ENCODE measurements at regions not wholly inside any gene's neighbourhood (a gene's known extent, or its start where the extent isn't known, plus 50 kb on each side); places are given as distances from the start of the nearest gene placed in this dataset.

DNA sequence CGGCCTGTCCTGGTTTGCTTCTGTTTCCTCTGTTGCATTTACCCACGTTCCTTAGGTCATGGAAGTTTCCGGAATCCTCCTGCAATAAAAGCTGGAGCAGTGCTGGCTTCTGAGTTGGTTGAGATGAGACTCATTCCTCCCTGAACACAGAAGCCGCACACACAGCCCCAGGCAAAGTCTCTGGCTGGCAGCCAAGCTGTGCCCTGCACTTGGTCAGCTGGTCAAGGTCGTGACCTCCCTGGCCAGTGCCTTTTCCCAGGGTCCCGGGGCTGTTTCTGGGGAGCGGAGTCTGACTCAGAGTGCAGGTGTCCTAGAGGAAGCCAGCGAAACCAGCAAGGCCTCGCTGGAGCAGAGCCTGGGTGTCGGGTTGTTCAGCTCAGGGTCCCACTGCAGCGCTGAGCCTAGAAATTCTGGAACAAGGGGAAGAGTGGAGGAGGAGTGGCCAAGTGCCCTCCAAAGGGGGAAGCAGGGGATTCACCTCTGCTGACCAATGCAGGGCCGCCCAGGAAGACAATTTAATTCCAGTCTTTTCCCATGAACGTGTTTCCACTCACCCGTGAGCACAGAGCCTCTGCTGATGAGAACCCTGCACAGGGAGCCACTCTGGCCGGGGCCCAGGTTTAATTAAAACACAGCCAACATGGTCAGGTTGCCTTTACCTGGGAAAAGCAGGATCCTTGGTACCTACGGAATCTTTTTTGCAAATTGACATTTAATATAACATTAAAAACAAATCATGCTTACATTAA is 245.5 kb upstream of the PPP2R2D start:
- DNase-seq: peak in 3 of 10 donors; percentile 13 to 85 (median 65)
- intact Hi-C loops (cut with DNase I): no loop called here

DNA sequence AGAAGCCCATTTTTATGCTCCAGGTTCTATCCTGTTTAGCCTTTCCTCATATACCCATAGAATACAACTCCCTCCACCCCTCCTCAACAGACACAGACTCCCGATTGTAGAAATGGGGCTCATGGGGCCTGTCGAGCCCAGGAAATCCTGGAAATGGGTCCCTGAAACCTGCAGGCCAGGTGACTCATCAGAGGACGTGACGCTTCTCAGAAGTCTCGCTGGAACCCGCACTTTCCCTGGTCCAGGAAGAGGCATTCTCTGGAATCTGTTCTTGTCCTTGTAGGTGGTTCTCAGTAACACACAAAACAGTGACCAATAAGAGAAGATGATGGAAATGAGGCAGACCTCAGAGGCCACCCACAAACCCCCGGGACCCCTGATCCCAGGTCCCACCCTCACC is 244.8 kb upstream of the PPP2R2D start:
- intact Hi-C loops (cut with DNase I): no loop called here
- DNase-seq: peak in 2 of 10 donors; percentile 5 to 52

- DNase-seq: peak in 2 of 10 donors; percentile 22 to 59
- intact Hi-C loops (cut with DNase I): no loop called here
These were observed 244.4 kb upstream of the PPP2R2D start for GRCh38 chr10:131656431-131656841.

GRCh38 chr10:131657318-131657984 is 243.4 kb upstream of the PPP2R2D start:
- intact Hi-C loops (cut with DNase I): no loop called here

GRCh38 chr10:131657985-131658330 is 242.8 kb upstream of the PPP2R2D start:
- peak in 2 of 10 donors; percentile 0 to 38 for DNase-seq
- intact Hi-C loops (cut with DNase I): no loop called here

More at GRCh38 chr10:131657318-131657984, 243.4 kb upstream of the PPP2R2D start:
- DNase-seq: peak in 3 of 10 donors; percentile 43 to 66 (median 45)

GRCh38 chr10:131658476-131659110 is 242.2 kb upstream of the PPP2R2D start:
- peak in 3 of 10 donors; percentile 49 to 62 (median 53) for DNase-seq
- intact Hi-C loops (cut with DNase I): no loop called here

DNA sequence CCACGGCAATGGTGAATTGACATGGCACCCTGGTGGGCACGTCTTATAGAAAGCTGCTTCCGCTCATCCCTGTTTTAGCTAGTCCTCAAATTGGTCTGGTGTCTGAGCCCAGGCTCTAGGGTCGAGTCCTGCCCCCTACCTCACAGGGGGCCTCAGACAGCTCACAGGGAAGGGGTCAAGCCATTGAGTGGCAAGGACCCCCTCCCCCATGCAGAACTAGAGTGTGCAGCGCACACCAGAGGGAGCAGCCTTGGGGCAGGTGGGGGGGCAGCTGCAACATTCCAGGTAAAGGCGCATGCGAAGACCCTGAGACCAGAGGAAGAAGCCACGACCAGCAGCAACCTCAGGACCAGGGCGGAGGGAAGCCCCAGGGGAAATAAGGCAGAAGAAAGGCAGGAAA is 240.4 kb upstream of the PPP2R2D start:
- peak in 1 of 10 donors; percentile 49 for DNase-seq
- intact Hi-C loops (cut with DNase I): no loop called here

GRCh38 chr10:131662851-131663250 is 238.0 kb upstream of the PPP2R2D start:
- intact Hi-C loops (cut with DNase I): no loop called here
- peak in 2 of 10 donors; percentile 53 to 73 for DNase-seq

DNA sequence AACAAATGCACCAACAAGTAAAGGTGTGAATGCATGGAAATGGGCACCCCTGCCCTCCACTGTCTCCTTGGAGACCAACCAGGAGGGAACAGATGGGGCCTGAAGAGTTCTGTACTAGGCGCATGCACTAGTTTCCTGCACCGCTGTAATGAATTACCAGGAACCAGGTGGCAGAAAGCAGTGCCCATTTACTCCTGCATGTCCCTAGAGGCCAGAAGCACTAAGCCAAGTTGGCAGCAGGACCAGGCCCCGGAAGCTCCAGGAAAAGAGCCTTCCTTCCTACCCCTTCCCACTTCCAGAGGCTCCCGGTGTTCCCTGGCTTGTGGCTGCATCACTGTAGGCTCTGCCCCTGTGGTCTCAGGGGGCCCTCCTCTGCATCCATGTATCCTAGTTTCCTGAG is 237.5 kb upstream of the PPP2R2D start:
- intact Hi-C loops (cut with DNase I): no loop called here
- peak in 2 of 10 donors; percentile 32 to 43 for DNase-seq

- no peak for DNase-seq
These were observed 234.7 kb upstream of the PPP2R2D start for GRCh38 chr10:131666091-131666490.

GRCh38 chr10:131667047-131667446 is 233.8 kb upstream of the PPP2R2D start:
- intact Hi-C loops (cut with DNase I): no loop called here
- peak in 1 of 10 donors; percentile 43 for DNase-seq

More at GRCh38 chr10:131666091-131666490, 234.7 kb upstream of the PPP2R2D start:
- intact Hi-C loops (cut with DNase I): no loop called here

- intact Hi-C loops (cut with DNase I): no loop called here
- no peak for DNase-seq
These were observed 233.2 kb upstream of the PPP2R2D start for GRCh38 chr10:131667561-131667960.

DNA sequence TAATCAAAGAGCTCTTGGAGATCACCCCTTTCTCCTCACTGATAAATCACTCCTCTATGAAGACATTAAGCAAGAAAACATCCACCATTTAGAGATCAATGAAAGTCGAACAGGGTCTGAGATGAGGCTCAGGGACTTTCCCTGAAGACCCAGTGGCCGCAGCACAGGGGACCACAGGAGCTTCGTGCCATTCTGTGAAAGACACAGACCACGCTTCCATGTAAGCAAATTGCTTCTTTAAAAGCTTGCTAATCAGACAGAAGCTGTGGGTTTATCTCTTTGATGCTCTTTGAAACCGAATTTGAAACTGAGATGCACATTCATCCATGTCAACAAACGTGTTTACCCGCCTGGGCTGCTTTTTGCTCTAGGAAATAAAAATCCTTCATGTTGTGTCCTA is 231.9 kb upstream of the PPP2R2D start:
- DNase-seq: no peak
- intact Hi-C loops (cut with DNase I): no loop called here

DNA sequence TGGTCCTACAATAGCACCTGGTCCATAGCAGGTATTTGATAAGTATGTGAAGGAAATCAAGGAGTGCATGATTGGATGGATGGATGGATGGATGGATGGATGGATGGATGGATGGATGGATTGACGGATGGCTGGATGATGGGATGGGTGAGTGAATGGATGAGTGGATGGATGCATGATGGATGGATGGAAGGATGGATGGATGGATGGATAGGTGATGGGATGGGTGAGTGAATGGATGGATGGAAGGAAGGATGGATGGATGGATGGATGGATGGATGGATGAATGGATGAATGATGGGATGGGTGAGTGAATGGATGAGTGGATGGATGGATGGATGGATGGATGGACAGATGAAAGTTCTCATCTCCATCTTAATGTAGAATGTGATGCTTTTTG is 231.0 kb upstream of the PPP2R2D start:
- intact Hi-C loops (cut with DNase I): no loop called here
- no peak for DNase-seq

DNA sequence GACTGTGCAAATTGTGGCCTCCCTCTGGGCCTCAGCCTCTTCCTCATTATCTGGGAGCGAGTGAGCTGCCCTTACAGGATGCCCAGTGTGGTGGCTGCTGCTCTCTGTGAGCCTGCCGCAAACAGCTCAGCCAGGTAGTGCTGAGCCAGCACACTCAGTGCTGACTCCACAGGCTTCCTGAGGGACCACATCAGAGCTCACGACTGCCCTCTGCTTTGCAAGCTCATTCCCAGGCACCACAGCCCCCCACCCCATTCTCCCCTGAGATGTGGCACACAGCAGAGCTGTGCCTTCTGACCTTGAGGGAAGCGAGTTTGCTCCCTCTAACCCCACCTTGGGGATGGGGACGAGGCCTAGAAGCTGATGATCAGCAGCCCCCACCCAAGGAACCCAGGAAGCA is 230.5 kb upstream of the PPP2R2D start:
- intact Hi-C loops (cut with DNase I): no loop called here
- DNase-seq: peak in 3 of 10 donors; percentile 1 to 35 (median 35)

DNA sequence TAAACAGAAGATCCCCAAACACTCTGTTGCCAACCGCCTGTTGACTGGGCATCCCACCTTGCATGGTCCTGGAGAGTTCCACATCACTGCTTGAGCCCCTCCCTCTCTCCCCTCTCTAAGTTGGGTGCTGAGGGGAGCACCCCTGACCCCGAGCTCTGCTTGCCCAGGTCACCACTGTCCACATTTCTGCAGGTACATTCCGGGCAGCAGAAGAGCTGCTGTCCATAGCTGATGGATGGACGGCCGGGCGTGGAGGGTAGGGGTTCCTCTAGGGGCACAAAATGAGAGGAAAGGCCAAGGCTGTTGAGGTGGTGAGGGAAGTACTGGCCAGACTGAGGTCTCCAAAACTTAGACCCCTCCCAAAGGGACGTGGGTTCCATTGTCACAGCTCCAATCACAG is 227.4 kb upstream of the PPP2R2D start:
- intact Hi-C loops (cut with DNase I): no loop called here
- peak in 2 of 10 donors; percentile 3 to 23 for DNase-seq

DNA sequence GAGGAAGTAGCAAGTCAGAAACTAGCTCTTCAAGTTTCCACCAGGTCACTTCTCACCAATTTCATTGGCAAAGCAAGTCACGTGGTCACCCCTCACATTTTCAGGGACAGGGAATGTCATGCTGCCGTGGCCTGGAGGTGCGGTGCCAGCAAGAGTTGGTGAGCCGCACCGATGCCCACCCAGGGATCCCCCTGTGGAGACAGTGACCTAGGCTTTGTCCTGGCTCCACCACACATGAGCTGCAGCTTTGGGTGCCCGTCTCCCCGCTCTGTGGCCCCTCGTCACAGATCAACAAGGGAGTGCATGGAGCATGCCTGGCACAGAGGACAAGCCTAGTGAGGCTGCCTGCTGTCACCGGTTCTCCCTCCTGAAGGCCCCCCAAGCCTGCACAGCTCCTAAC is 226.7 kb upstream of the PPP2R2D start:
- peak in 2 of 10 donors; percentile 5 to 35 for DNase-seq
- intact Hi-C loops (cut with DNase I): no loop called here

DNA sequence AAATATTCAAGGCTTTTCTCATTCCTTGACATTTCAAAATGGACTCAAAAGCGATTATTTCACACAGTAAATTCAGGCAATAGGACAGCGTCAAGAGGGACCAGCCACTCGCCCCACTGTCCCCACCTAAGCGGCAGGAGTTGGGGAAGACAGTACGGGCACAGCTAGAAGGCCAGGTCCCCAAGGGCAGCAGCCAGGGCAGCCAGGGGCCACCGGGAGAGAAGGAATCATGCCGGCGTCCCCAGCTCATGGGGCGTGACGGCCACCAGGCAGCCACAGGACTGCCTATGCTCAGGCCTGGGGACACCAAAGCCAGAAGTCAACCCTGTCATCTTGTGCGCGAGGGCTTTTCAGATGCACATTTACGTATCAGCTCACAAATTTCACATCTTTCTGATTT is 225.7 kb upstream of the PPP2R2D start:
- peak in 3 of 10 donors; percentile 3 to 75 (median 55) for DNase-seq
- intact Hi-C loops (cut with DNase I): no loop called here

GRCh38 chr10:131676046-131676799 is 224.6 kb upstream of the PPP2R2D start:
- DNase-seq: peak in 1 of 10 donors; percentile 68
- intact Hi-C loops (cut with DNase I): no loop called here

DNA sequence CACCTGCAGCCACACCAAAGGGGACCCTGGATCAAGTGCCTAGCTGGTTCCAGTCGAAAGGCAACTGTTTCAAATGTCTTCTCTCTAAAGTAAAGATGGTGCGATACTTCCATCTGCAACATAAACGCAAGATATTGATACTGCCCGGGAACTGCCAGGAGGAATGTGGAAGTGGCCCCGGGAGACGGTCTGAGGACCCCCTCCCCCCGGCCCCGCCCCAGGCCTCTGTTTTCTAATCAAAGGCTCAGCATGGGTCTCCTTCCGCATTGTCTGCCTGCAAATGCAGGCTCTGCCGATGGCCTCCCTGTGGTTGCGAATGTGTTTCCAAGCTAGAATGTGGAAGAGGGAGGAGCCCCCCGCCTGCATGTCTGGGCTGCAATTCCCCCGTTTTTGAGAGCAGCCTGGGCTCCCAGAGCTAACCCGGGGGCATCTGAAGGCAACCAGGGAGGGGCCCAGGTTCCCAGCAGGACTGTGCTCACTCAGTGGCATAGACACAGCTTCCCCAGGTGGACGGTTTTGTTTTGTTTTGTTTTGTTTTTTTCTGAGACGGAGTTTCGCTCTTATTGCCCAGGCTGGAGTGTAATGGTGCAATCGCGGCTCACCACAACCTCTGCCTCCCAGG is 223.9 kb upstream of the PPP2R2D start:
- intact Hi-C loops (cut with DNase I): no loop called here
- DNase-seq: peak in 1 of 10 donors; percentile 49

Measured in posterior cingulate gyrus (tissue), 11 donors.